ENCODE measurements at regions not wholly inside any gene's neighbourhood (a gene's known extent, or its start where the extent isn't known, plus 50 kb on each side); places are given as distances from the start of the nearest gene placed in this dataset.
"Not testable (repeated sequence)": the region's sequence is repeated elsewhere in the genome, so short reads cannot be mapped to it uniquely, and the experiment has no call there.

GRCh38 chr3:11739706-11740105 is 96.0 kb upstream of the VGLL4 start:
- DNase-seq (ENCODE audit: low read depth, low spot score) = no peak
- CTCF ChIA-PET = interaction anchor here (1.0 kb wide), 1 partner anchor 12 kb away, joined by 3 read pairs; no protein-coding TSS in a partner anchor
- POLR2A ChIA-PET = no interaction called here
- TF ChIP-seq CTCF (IDR thresholded peaks at IDR 0.05; ENCODE audit: insufficient read depth, low read length, missing control alignments) = no peak
- no peak overlapping the region for H3K4me3 ChIP-seq (ENCODE audit: low read depth, low read length)

- DNase-seq (ENCODE audit: low read depth, low spot score) = no peak
- TF ChIP-seq CTCF (IDR thresholded peaks at IDR 0.05; ENCODE audit: insufficient read depth, low read length, missing control alignments) = no peak
- ChIA-PET POLR2A (no interaction called here), CTCF (interaction anchor here (1.0 kb wide), 1 partner anchor 12 kb away, joined by 3 read pairs; no protein-coding TSS in a partner anchor)
- H3K4me3 ChIP-seq (ENCODE audit: low read depth, low read length) = no peak overlapping the region
These were observed 95.4 kb upstream of the VGLL4 start for GRCh38 chr3:11739123-11739522.

- no peak overlapping the region for H3K4me3 ChIP-seq (ENCODE audit: low read depth, low read length)
- ChIA-PET CTCF (no interaction called here), POLR2A (no interaction called here)
- DNase-seq (ENCODE audit: low read depth, low spot score) = no peak
- no peak for TF ChIP-seq CTCF (IDR thresholded peaks at IDR 0.05; ENCODE audit: insufficient read depth, low read length, missing control alignments)
These were observed 94.0 kb upstream of the VGLL4 start for GRCh38 chr3:11737742-11738141.

GRCh38 chr3:11736136-11736833 is 92.6 kb upstream of the VGLL4 start:
- no peak for TF ChIP-seq CTCF (IDR thresholded peaks at IDR 0.05; ENCODE audit: insufficient read depth, low read length, missing control alignments)
- ChIA-PET POLR2A (no interaction called here), CTCF (no interaction called here)
- H3K4me3 ChIP-seq (ENCODE audit: low read depth, low read length) = no peak overlapping the region
- no peak for DNase-seq (ENCODE audit: low read depth, low spot score)

GRCh38 chr3:11735638-11736037 is 91.9 kb upstream of the VGLL4 start:
- CTCF ChIA-PET = no interaction called here
- H3K4me3 ChIP-seq (ENCODE audit: low read depth, low read length) = no peak overlapping the region
- POLR2A ChIA-PET = no interaction called here
- no peak for TF ChIP-seq CTCF (IDR thresholded peaks at IDR 0.05; ENCODE audit: insufficient read depth, low read length, missing control alignments)
- no peak for DNase-seq (ENCODE audit: low read depth, low spot score)

- POLR2A ChIA-PET; H3K4me3 ChIP-seq (ENCODE audit: low read depth, low read length): not testable (repeated sequence)
- CTCF ChIA-PET = interaction anchor here (0.6 to 1.1 kb wide), 2 partner anchors 9 to 1184 kb away, joined by 3 read pairs; no protein-coding TSS in a partner anchor
These were observed 91.4 kb upstream of the VGLL4 start for GRCh38 chr3:11735111-11735510.

GRCh38 chr3:11733914-11734313 is 90.2 kb upstream of the VGLL4 start:
- ChIA-PET POLR2A (no interaction called here), CTCF (interaction anchor here (1.1 kb wide), 2 partner anchors 11 to 62 kb away, joined by 3 read pairs; no protein-coding TSS in a partner anchor)
- no peak for DNase-seq (ENCODE audit: low read depth, low spot score)
- no peak overlapping the region for H3K4me3 ChIP-seq (ENCODE audit: low read depth, low read length)
- TF ChIP-seq CTCF (IDR thresholded peaks at IDR 0.05; ENCODE audit: insufficient read depth, low read length, missing control alignments) = no peak

More at GRCh38 chr3:11735111-11735510, 91.4 kb upstream of the VGLL4 start:
- DNase-seq (ENCODE audit: low read depth, low spot score) = not testable (repeated sequence)
